SJCRH30 (cell line): ENCODE measurements at regions not wholly inside any gene's neighbourhood (a gene's known extent, or its start where the extent isn't known, plus 50 kb on each side); places are given as distances from the start of the nearest gene placed in this dataset.
"Not testable (repeated sequence)": the region's sequence is repeated elsewhere in the genome, so short reads cannot be mapped to it uniquely, and the experiment has no call there.

ENCODE experiments used
- DNase-seq, 2 experiments: peaks; one replicate each; pipeline ENCODE4 v3.0.0-alpha.2; 2015 to 2020
- H3K27ac ChIP-seq: fragments of 250-450 bp; sonication (Bioruptor Pico); 2 replicates; pipeline ENCODE4 v1.5.1; 2020; ENCODE audit warnings: mild to moderate bottlenecking, moderate library complexity
- H3K27me3 ChIP-seq: fragments of 250-450 bp; sonication (Bioruptor Pico); 2 replicates; pipeline ENCODE4 v1.5.1; 2020; ENCODE audit warnings: mild to moderate bottlenecking, moderate library complexity
- H3K36me3 ChIP-seq: fragments of 250-450 bp; sonication (Bioruptor Pico); 2 replicates; pipeline ENCODE4 v1.5.1; 2020; ENCODE audit warnings: mild to moderate bottlenecking, moderate library complexity
- H3K4me1 ChIP-seq: fragments of 250-450 bp; sonication (Bioruptor Pico); 2 replicates; pipeline ENCODE4 v1.5.1; 2020; ENCODE audit warnings: mild to moderate bottlenecking, moderate library complexity
- H3K4me3 ChIP-seq: fragments of 250-450 bp; sonication (Bioruptor Pico); 2 replicates; pipeline ENCODE4 v1.5.1; 2020; ENCODE audit warnings: mild to moderate bottlenecking, moderate library complexity
- H3K9me3 ChIP-seq: fragments of 250-450 bp; sonication (Bioruptor Pico); replicated peaks from 2 replicates; pipeline ENCODE4 v1.5.1; 2020; ENCODE audit warnings: mild to moderate bottlenecking, moderate library complexity

DNA sequence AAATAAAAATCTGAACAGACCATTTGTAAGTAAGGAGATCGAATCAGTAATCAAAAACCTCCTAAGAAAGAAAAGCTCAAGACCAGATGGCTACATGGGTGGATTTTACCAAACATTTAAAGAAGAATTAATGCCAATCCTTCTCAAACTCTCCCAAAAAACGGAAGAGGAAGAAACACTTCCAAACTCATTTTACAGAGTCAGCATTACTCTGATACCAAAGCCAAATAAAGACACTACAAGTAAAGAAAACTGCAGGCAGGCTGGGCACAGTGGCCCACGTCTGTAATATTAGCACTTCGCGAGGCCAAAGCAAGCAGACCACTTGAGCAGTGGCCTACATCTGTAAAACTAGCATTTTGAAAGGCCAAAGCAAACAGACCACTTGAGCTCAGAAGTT, 159.8 kb downstream of the DPY19L2 start:
- H3K4me3 ChIP-seq, result no peak overlapping the region
- no peak overlapping the region for H3K27ac ChIP-seq
- H3K27me3 ChIP-seq, result no peaks in the 10 kb centered on the region
- no peaks in the 10 kb centered on the region for H3K4me1 ChIP-seq
- H3K9me3 ChIP-seq, result no peaks in the 10 kb centered on the region
- no peak for DNase-seq
- H3K36me3 ChIP-seq, result no peaks in the 10 kb centered on the region

DNA sequence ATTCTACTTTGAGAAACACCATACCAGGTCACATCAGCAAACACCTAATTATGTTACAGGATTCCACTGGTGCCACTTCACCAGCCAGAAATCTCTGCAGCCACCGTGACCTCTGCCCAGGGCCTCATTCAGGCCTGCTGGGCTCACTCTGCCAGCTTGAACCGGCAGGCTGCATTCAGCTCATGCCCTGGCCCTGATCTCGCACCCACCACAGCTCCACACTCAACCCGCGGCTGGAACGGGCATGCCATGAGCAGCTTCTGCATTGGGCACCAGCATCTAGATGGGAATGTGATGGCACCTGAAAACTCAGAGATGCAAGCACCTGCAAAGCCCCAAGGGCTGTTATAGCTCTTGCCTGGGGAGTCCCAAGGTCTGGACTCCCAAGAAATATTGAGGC, 168.7 kb downstream of the DPY19L2 start:
- H3K27me3 ChIP-seq, result no peaks in the 10 kb centered on the region

DNA sequence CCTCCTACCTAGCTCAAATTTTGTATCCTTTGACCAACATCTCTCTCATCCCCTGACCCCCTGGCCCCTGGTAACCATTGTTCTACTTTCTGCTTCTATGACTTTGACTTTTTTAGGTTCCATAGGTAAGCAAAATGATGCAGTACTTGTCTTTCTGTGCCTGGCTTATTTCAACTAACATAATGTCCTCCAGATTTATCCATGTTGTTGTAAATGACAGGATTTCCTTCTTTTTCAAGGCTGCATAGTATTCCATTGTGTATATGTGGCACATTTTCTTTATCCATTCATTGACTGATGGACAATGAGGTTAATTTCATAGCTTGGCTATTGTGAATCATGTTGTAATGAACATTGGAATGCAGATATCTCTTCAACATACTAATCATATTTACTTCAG, 170.1 kb downstream of the DPY19L2 start:
- DNase-seq, result no peak
- no peaks in the 10 kb centered on the region for H3K36me3 ChIP-seq

More for the DNA sequence above, 168.7 kb downstream of the DPY19L2 start:
- Histone ChIP-seq H3K9me3 (peaks cover 5% of the 10 kb centered on the region; the same call in 1 of the 2 replicates), H3K4me1 (no peaks in the 10 kb centered on the region), H3K36me3 (no peaks in the 10 kb centered on the region), H3K27ac (no peak overlapping the region), H3K4me3 (no peak overlapping the region)
- no peak for DNase-seq

DNA sequence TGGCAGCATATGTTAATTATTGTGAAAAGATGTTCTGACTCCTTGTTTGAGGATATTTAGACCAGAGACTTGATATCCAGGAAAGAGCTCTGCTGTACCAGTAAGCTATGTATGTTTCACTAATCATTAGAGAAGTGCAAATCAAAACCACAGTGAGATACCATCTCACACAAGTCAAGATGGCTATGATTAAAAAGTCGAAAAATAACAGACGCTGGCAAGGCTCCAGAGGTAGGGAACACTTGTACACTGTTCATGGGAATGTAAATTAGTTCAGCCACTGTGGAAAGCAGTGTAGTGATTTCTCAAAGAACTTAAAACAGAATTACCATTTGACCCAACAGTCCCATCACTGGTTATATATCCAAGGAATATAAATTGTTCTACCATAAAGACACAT, 171.6 kb downstream of the DPY19L2 start:
- Histone ChIP-seq H3K27me3 (no peaks in the 10 kb centered on the region), H3K4me1 (no peaks in the 10 kb centered on the region), H3K36me3 (no peaks in the 10 kb centered on the region), H3K9me3 (peaks cover 5% of the 10 kb centered on the region; the same call in 1 of the 2 replicates), H3K27ac (no peak overlapping the region), H3K4me3 (no peak overlapping the region)
- no peak for DNase-seq

More for the DNA sequence above, 170.1 kb downstream of the DPY19L2 start:
- peaks cover 5% of the 10 kb centered on the region; the same call in 1 of the 2 replicates for H3K9me3 ChIP-seq
- no peak overlapping the region for H3K27ac ChIP-seq
- H3K4me1 ChIP-seq, result no peaks in the 10 kb centered on the region
- no peak overlapping the region for H3K4me3 ChIP-seq
- no peaks in the 10 kb centered on the region for H3K27me3 ChIP-seq

DNA sequence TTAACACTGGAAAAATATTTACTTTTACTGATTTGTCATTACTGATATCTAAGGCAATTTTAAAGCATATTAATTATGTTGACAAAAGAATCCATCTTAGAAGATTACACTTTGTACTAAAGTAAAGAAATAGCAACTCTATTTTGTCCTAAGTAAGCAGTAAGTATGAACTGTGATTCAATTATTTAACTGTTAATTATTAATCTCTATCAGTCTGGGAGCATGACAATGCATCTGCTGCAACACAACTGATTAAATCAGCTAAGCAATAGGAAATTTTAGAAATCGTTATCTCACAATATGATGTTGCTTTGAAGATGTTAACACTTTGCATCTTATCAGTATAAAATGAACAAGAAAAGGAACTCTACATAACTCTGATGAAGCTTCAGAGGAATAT, 172.3 kb downstream of the DPY19L2 start:
- Histone ChIP-seq H3K36me3 (no peaks in the 10 kb centered on the region), H3K27me3 (no peaks in the 10 kb centered on the region), H3K4me1 (no peaks in the 10 kb centered on the region), H3K4me3 (no peak overlapping the region), H3K9me3 (peaks cover 5% of the 10 kb centered on the region; the same call in 1 of the 2 replicates), H3K27ac (no peak overlapping the region)
- no peak for DNase-seq

DNA sequence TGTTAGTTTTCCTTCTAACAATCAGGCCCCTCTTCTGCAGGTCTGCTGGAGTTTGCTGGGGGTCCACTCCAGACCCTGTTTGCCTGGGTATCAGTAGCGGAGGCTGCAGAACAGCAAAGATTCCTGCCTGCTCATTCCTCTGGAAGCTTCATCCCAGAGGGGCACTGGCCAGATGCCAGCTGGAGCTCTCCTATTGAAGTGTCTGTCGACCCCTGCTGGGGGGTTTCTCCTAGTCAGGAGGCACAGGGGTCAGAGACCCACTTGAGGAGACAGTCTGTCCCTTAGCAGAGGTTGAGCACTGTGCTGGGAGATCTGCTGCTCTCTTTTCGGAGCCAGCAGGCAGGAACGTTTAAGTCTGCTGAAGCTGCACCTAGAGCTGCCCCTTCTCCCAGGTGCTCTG, 174.9 kb downstream of the DPY19L2 start:
- not testable (repeated sequence) for H3K27me3 ChIP-seq, H3K27ac ChIP-seq, H3K4me3 ChIP-seq, H3K36me3 ChIP-seq, H3K9me3 ChIP-seq, H3K4me1 ChIP-seq
- DNase-seq, result peak; percentile 17 to 22

DNA sequence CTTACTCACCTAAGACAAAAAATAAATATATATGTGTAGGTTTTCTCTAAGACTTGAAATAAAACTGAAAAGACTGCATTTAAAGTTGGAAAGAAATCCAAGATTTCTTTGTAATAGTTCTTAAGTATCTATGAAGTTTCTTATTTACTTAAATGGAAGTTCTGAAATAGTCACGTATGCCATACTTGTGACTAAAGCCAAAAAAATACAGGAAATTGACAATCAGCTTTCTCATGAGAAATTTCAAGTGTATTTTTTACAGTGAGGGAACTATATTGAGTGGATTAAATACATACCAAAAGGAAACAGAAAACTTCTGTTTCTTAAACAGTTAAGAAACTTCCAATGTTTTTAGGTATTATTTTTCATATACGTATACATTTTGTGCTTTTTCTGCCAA, 188.1 kb downstream of the DPY19L2 start:
- no peak for DNase-seq
- Histone ChIP-seq H3K27me3 (no peaks in the 10 kb centered on the region), H3K4me1 (no peaks in the 10 kb centered on the region), H3K4me3 (no peak overlapping the region), H3K9me3 (no peaks in the 10 kb centered on the region), H3K36me3 (no peaks in the 10 kb centered on the region), H3K27ac (no peak overlapping the region)

DNA sequence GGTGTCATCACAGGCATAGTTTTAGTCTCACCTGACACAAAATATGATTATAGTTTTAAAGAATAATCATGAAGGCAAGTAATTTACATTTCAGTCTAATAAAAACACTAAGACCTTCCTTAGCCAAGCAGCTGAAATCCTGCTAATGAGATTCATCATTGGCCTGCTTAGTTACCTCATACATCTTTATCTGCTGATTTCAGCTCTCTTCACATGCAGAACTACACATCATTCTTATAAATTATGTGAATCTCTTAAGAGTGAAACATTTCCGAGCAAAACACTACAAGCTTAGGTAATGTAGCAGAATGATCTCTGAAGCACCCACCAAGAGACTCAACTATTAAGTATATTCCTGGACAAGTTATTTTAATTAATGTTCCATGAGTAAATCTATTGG, 198.1 kb downstream of the DPY19L2 start:
- H3K4me3 ChIP-seq, result no peak overlapping the region
- no peaks in the 10 kb centered on the region for H3K36me3 ChIP-seq
- DNase-seq, result no peak
- no peaks in the 10 kb centered on the region for H3K4me1 ChIP-seq
- no peaks in the 10 kb centered on the region for H3K27me3 ChIP-seq
- no peak overlapping the region for H3K27ac ChIP-seq
- no peaks in the 10 kb centered on the region for H3K9me3 ChIP-seq

DNA sequence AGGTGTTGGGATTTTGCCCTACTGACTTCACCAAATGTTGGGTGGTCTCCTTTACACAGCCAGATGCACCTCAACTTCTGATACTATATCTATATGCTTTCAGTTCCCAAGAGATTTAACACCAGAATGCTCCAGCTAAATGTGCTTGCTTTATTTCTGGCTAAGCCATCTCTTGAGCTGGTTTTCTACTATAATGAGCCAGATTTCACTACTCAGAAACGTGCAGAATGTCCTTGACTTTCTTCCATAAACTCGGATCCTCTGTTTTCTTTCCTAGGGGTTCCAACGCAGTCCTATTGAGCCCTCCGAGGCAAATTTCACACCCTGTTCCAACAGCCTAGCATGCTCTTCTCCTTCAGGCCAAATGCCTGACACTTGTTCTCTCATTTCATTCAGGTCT, 200.3 kb downstream of the DPY19L2 start:
- Histone ChIP-seq H3K27ac (no peak overlapping the region), H3K4me1 (no peaks in the 10 kb centered on the region), H3K4me3 (no peak overlapping the region), H3K27me3 (no peaks in the 10 kb centered on the region), H3K36me3 (no peaks in the 10 kb centered on the region), H3K9me3 (no peaks in the 10 kb centered on the region)
- DNase-seq, result no peak

DNA sequence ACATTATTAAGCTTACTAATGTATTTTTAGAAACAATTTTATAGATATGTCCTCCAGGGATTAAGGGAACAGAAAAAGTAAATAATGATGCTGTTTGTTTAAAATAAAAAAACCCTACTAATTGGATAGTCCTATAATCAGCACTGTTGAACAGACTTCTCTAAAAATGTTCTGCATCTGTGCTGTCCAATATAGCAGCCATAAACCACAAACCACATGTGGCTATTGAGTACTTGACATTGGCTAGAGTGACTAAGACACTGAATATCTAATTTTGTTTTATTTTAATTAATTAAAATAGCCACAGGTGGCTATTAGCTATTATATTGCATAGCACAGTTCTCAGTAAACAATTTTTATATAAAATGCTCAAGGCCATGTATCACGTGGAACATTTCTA, 210.4 kb downstream of the DPY19L2 start:
- H3K36me3 ChIP-seq, result no peaks in the 10 kb centered on the region
- no peaks in the 10 kb centered on the region for H3K27me3 ChIP-seq
- H3K27ac ChIP-seq, result no peak overlapping the region
- H3K9me3 ChIP-seq, result no peaks in the 10 kb centered on the region
- no peak for DNase-seq
- H3K4me3 ChIP-seq, result no peak overlapping the region
- no peaks in the 10 kb centered on the region for H3K4me1 ChIP-seq

DNA sequence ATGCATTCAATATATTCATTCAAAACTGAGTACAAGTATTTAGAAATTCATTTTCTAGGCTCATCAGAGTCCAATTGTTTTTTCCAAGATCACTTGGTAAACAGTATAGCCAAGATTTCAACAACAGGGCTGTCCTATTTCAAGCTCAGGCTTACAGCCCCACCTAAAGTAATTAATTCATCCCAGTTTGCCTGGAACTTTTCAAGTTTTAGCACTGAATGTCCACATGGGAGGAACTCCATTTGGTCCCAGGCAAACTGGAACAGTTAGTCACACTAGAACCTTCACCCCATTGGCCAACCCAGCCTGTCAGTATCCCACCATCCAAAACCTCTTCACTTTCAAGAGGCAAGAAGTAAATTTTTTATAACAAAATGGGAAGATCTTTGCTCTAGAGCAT, 210.9 kb downstream of the DPY19L2 start:
- H3K27ac ChIP-seq, result no peak overlapping the region
- H3K36me3 ChIP-seq, result no peaks in the 10 kb centered on the region
- no peaks in the 10 kb centered on the region for H3K27me3 ChIP-seq
- no peaks in the 10 kb centered on the region for H3K4me1 ChIP-seq
- H3K4me3 ChIP-seq, result no peak overlapping the region
- no peak for DNase-seq
- H3K9me3 ChIP-seq, result no peaks in the 10 kb centered on the region

DNA sequence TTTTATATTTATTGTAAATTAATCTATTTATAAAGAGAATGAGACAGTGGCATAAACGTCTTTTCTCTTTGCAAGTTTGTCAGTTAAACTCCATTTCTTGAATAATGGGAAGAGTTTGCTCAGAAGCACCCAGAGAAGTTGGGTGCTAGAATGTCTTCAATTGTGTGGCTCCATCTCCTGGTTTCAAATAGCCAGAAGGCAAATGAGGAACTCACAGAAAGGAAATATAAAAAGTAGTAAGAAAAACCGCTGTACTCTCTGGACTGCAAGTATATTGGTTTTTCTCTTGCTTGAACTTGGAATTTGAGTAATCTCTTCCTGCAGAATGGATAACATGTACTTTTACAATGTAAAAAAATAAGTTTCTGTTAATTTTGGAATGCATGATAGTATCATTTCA, 217.5 kb downstream of the DPY19L2 start:
- H3K27ac ChIP-seq, result no peak overlapping the region
- no peaks in the 10 kb centered on the region for H3K27me3 ChIP-seq
- no peak overlapping the region for H3K4me3 ChIP-seq
- no peak for DNase-seq
- no peaks in the 10 kb centered on the region for H3K4me1 ChIP-seq
- H3K36me3 ChIP-seq, result no peaks in the 10 kb centered on the region
- H3K9me3 ChIP-seq, result no peaks in the 10 kb centered on the region

DNA sequence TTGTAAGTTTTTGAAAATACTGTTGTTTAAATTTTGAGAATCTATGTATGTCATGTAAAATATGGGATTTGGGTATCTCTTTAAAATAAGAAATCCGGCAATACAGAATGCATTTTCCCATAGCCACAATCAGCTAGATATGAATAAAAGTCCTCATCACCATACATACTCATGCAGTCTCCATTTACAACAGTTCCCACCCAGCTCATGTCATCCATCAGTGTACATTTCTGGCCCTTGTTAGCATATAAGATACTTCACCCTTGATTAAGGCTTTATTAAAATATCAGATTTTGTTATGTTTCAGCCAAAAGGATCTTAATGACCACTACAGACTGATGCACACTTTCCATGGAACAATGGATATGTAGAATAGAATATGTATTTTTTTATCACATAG, 218.0 kb downstream of the DPY19L2 start:
- no peak for DNase-seq
- Histone ChIP-seq H3K4me3 (no peak overlapping the region), H3K27ac (no peak overlapping the region), H3K36me3 (no peaks in the 10 kb centered on the region), H3K27me3 (no peaks in the 10 kb centered on the region), H3K4me1 (no peaks in the 10 kb centered on the region), H3K9me3 (no peaks in the 10 kb centered on the region)

DNA sequence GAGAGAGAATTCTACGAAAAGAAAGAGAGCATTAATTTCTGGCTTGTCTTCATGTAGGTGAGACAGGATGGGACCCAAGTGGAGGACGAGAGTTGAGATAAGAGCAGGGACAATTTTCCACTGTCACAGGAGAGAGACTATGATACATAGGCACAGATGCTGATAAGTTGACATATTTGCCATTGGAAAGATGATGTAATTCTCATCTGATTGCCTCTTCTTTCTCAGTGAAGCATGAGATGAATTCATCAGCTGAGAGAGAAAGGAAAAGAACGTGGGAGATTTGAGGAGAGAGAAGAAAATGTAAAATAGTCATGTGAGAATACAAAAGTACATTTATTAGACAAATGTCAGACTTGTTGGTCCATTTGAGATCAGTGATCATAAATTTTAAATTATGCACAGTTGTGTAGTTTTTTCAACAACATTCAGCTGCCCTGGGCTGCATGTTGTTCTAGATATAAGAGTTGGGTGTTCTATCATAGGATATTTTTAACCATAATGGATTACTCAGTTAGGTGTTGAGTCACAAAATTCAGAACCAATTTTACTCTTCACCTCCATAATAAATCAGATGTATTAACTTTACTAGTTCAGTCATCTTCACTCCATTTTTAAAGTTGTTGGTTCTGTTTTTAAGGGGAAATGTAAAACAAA, 222.9 kb downstream of the DPY19L2 start:
- H3K27me3 ChIP-seq, result no peaks in the 10 kb centered on the region
- H3K36me3 ChIP-seq, result no peaks in the 10 kb centered on the region
- H3K4me1 ChIP-seq, result no peaks in the 10 kb centered on the region
- DNase-seq, result peak in 1 of 2 experiments; percentile 26
- peak overlapping the region; percentile 59 for H3K27ac ChIP-seq
- H3K9me3 ChIP-seq, result no peaks in the 10 kb centered on the region
- no peak overlapping the region for H3K4me3 ChIP-seq

DNA sequence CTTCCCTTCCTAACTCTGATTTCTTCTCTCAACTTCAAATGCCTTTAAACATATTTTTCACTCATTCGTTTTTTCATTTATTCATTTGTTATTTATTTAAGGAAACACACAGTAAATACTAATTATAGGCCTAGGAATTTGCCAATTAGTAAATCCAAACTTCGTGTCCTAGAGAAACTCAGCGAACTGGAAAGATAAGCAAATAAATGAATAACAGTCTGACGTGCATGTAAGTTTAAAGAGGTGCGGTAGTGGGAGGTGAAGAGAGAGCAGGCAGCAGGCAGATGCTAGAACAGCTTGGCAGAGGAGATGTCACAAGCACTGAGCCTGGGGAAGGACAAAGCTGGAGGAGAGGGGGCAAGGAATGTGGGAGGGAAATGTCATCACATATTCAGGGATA, 228.2 kb downstream of the DPY19L2 start:
- H3K27ac ChIP-seq, result no peak overlapping the region
- no peak for DNase-seq
- H3K4me1 ChIP-seq, result no peaks in the 10 kb centered on the region
- H3K36me3 ChIP-seq, result no peaks in the 10 kb centered on the region
- no peak overlapping the region for H3K4me3 ChIP-seq
- H3K27me3 ChIP-seq, result no peaks in the 10 kb centered on the region
- H3K9me3 ChIP-seq, result no peaks in the 10 kb centered on the region

DNA sequence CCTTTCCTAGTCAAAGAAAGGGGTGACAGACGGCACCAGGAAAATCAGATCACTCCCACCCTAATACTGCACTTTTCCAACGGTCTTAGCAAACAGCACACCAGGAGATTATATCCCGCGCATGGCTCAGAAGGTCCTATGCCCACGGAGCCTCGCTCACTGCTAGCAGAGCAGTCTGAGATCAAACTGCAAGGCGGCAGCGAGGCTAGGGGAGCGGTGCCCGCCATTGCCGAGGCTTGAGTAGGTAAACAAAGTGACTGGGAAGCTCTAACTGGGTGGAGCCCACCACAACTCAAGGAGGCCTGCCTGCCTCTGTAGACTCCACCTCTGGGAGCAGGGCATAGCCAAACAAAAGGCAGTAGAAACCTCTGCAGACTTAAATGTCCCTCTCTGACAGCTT, 233.9 kb downstream of the DPY19L2 start:
- not testable (repeated sequence) for DNase-seq, H3K27me3 ChIP-seq, H3K27ac ChIP-seq, H3K36me3 ChIP-seq, H3K4me1 ChIP-seq, H3K9me3 ChIP-seq, H3K4me3 ChIP-seq
